GM21723 (cell line): ENCODE measurements at regions not wholly inside any gene's neighbourhood (a gene's known extent, or its start where the extent isn't known, plus 50 kb on each side); places are given as distances from the start of the nearest gene placed in this dataset.

Experiments
- ATAC-seq: cut with Tn5 transposase; IDR thresholded peaks from one replicate; pipeline ENCODE4 v1.9.1; 2021; ENCODE audit warnings: mild to moderate bottlenecking, moderate library complexity; ENCODE audit not compliant: unreplicated experiment

DNA sequence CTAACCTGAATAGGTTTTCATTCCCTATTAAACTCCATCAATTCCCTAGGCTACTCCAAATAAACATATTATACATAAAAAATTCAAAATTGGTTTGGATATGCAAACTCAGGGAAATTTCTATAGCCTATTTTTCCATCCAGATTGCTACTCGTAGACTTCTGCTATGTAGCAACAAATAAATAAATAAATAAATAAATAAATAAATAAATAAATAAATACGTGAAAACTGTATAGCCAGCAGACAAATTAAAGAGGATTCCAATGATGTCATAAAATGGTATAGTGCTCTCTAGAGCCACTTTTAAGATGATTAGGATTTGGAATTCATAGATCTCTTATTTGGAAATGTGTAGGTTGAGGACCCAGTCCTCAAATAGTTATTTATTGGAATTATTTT, 1193.2 kb upstream of the NUDT12 start:
- no peak for ATAC-seq

DNA sequence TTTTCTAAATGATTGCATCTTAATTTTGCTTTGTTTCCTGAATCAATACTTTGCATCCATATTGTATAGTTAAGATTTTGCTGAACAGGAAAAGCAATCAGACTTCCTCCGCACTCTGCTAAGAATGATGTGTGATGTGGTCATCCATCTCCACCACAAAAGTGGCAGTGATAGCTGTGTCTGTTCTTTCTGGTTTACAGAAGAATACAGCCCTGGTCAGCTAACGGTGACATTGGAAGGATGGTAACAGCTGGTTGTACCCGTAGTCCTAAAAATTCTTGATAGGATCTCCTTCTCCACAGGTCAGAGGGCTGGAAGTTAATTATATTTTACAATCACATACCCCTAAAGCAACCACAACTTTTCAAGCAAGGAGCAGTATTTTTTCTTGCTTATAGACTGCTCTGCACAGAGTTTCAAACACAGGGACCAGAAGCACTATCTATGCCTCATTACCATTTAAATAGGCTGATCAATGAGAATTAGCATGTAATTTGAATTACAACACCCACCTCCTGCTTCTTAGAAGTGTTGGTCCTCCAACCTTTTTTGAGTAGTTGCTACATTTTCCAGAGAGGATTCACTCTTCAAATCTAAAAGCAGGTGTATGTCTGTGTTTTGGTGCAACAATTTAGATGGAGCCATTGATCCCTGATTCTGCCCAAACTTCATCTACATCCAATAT, 1191.9 kb upstream of the NUDT12 start:
- ATAC-seq: no peak

DNA sequence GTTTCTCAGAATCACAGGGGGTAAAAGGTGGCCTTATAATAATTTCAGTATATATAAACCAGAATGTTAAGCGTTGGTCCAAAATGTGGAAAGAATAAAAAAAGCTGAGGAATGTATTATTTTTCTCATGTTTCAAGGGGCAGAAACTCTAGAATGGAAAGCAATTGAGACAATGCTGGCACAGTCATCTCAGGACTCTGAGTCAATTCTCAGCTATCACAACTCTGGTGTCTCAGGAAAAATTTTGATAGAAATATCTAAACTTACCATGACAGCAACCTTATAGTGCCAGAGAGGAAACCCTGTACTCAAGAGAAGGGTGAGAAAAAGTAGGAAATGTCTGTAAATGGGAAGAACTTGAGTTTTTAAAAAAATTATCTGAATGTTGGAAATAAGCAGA, 1189.4 kb upstream of the NUDT12 start:
- ATAC-seq: no peak

DNA sequence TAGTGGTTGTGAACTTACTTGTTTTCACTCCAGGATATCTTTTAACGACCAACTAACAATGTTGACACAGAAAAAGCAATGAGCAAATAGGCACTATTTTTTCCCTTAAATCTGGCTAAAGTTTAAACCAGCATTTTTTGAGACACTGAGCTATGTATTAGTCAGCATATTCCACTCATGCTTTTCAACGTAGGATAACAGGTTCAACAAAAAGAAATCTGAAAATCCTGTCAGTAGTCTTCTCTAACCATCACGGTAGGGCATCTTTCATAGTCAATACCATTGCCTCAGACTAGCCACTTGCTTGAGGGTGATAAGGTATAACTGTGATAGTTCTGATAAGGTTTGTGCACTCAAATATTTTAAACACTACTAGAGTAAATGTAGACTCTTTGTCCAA, 1177.3 kb upstream of the NUDT12 start:
- ATAC-seq: no peak

DNA sequence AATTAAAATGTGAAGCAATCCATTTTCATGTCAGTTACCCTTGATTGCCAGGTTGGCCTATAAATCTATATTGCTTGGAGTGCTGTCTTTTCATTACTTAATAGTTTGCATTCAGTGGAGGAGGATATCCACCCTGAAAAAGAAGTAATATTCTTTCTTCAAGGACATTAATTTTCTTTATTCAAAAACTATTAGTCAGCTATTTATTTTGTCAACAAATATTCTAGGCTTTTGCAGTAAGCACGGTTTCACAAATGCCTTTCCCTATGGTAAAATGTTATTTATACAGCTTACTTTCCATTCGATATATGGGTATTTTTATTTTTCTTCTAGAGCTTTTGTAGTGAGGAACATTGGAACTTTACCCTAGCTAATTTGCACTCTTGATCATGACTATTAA, 1176.9 kb upstream of the NUDT12 start:
- no peak for ATAC-seq

DNA sequence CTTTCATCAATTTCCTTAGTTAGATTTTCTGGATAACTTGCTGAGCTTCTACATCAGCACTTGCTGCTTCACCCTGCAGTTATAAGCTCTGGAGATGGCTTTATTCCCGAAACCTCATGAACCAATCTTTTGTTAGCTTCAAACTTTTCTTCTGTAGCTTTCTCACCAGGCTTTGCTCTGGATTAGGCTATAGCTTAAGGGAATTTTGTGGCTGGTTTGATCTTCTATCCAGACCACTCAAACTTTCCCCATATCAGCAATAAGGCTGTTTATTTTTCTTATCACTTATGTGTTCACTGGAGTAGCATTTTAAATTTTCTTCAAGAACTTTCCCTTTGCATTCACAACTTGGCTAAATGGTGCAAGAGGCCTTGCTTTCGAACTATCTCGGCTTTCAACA, 1173.5 kb upstream of the NUDT12 start:
- no peak for ATAC-seq

DNA sequence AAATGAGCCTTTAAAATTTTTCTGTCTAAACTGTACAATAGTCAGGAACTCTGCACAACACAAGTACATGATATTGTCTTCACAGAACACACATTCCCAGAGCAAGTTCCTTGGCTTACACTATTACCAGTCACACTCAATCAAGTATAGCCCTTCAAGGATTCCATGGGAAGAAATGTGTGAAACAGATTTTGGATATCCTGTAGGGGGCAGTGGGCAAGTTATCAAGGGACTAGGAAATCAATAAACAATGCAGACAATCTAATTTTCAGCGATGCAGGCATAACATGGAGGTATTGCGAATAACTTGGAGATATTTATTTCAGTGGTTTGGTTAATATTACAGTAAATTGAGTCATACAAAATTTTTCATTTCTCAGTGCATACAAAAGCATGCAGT, 1171.5 kb upstream of the NUDT12 start:
- no peak for ATAC-seq

DNA sequence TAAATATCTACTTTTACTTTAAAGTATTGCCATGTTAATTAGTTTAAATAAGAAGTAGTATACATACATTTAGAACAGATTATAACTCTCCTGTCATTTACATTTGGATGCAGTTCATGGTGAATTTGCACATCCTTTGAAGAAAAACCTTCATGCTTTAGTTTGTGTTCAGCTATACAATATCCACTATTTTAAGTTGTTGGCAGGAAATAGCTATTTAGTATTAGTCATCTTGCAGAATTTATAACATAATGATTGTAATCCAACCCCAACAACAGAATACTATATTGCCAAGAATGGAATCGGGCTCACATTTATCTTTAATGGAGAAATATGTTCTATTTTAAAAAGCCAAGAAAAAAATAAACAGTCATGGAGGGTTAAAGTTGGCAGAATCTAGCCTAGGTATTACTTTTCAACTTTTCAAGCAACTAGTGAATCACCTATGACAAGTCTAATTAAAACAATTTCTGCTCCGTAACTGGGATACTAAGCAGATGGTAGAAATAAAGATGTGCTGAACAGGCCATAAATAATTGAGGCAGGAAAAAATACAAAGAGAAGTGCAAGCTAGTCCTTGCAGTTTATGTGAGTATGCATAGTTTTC, 1170.6 kb upstream of the NUDT12 start:
- no peak for ATAC-seq

DNA sequence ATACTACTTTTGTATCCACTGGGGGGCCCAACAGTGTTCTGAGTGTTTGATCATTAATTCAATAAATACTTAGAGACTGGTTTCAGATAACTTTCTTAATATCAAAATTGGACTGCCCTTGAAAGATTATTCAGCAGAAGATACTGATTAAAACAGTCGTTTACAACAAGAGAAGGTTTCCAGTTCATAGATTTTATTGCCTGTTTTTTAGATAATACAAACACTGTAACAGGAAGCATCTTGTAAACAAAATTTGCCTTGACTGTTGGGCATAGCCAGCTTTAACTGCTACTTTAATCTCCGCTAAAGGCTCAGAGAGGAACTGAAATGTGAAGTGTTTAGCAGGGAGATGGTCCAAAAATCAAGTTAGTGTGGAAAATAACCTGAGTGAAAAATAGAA, 1168.7 kb upstream of the NUDT12 start:
- no peak for ATAC-seq

DNA sequence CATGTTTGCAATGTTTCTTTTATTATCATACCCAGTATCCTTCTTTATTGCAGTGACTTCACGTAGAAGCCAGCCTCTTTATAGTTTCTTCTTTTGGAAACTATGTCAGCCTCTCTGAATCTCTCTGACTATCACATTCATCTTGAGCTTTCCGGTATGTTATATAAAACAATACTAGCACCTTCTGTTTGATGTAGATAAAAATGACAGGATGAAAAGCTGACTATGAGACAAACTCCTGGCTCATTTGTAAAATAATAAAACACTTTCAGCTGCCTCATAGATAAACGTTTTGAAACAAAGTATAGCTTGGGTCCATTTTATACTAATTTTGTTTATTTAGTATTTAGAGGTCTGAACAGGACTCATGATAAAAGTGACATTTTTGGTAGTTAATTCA, 1145.4 kb upstream of the NUDT12 start:
- no peak for ATAC-seq

DNA sequence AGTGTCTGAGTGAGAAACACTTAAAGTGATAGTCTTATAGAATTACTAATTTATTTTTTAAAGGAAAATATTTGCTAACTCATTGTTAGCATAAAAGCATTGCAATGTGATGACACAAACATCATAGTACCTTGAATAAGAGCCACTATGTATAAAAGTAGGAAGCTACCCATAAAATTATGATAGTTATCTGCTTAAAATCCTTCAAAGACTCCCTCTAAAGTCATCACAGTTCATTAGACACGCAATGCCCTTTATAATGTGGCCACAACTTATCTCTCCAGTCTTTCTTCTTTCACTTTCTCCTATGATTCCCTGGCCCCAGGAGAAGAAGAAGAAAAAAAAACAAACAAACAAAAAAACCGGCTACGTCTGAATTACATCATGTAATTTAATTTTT, 1144.0 kb upstream of the NUDT12 start:
- ATAC-seq: no peak

DNA sequence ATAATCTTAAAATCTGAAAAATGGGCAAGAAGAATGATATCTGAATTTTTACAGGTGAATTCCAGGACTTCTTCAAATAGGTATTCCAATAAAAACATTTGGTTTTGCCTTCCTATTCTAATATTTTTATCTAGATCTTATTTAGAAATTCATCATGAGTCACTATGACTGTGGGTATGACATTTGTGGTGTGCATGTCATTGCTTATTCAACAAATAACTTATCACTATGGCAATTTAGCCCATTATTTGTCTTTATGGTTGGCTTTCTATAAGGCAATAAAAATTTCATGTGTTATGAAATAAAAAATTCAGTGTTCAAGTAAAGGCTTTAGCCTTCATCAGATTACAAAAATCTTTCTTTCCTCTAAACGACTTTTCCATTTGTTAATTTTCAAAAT, 1139.6 kb upstream of the NUDT12 start:
- no peak for ATAC-seq

DNA sequence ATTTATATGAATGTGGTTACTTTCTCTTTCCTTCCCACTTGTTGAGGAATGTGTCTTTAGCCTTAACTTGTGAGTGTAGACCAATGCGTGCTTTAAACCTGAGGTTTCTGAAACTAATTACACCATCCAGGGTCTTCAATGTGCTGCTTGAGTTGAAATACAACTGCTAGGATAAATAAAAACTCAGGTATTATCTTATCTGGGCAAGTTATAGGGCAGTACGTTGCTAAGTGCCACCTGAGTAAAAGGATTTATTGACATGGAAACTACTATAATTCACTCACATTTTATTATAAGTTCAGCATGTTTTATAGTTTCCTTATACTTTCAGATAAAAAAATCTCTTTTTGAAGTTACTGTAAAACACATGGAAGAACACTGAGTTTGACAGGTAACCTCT, 1136.8 kb upstream of the NUDT12 start:
- no peak for ATAC-seq

DNA sequence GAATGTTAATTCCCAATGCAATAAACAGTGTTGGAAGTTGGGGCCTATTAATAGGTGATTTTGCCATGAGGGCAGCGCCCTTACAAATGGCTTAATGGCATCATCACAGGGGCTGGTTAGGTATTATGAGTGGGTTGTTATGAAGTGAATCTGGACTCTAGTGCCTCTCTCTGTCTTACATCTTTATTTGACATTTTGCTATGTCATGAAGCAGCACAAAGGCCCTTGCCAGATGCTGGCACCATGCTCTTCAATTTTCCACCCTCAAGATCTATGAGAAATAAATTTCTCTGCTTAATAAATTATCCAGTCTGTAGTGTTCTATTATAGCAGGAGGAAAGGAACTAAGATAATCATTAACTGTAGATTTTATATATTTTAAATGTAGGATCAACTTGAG, 1098.7 kb upstream of the NUDT12 start:
- no peak for ATAC-seq

DNA sequence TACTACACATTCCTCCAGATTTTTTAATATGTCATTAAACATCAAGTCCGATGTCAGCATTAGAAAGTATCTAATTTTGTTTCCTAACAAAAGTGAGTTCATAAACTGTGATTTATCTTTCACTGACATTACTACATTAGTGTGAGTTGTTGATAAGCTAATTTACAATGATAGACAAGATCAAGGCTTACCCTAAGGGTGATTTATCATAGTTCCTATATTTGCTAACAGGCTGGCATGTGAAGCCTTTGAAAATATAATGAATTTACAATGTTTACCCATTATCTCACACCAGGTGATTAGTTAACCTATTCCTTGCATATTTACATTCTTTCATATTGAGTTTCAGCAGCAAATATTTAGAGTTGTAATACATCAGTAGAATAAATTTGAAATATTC, 1096.9 kb upstream of the NUDT12 start:
- ATAC-seq: no peak

DNA sequence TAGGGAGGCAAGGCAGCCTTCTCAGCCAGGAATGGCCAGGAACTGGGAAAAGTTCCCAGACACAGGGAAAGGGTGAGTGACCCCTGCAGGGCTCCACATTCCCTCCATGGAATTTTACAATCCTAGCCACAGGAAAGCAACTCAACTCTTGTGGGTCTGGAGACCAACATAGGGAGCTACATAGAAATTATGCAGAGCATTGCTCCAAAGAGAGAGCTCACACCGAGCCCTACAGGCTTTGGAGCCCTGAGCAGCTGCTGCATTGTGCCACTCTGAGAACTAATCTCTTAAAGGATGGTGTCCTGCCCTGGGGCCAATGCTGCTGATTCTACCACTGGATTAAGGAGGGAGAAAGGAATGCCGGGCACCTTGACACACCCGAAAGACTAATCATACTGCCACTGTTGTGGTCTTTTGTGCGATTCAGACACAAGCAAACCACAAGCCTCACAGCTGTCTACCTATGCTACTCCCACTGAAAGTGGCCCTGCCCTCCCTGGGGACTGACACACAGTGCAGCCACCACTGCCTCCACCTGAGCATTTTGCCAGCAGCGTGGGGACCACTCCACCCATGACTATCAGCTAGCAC, 1089.8 kb upstream of the NUDT12 start:
- ATAC-seq: no peak

DNA sequence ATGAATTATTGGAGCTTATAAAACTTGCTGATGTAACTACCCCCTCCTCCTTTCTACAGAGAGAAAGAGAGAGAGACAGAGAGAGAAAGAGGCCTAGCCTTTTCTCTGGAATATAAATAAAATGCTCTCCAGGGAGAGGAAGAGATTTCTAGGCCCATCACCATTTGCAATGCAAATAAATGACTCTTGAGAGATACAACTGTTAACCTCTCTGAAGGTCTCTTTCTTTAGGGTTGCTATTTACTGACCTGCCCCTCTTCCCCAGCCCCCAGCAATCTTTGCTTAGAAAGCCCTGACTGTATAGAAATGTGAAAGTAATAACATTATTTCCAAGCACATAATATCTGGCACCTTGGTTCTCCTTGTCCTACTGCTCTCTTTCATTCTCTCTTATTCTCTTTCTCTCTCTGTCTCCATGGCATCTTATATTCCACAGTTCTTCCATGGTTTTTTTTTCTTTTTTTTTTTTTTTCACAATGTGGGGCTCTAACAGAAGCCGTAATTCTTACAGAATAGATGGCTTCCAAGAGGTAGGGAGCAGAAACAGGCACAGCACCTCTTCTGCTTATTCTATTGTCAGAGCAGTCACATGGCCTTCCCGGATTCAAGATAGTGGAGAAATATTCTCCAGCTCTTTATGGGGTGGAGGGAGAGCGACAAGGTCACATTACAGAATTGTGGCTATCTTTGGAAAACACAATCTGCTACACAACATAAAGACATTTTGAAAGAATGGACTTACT, 1087.9 kb upstream of the NUDT12 start:
- ATAC-seq: no peak

DNA sequence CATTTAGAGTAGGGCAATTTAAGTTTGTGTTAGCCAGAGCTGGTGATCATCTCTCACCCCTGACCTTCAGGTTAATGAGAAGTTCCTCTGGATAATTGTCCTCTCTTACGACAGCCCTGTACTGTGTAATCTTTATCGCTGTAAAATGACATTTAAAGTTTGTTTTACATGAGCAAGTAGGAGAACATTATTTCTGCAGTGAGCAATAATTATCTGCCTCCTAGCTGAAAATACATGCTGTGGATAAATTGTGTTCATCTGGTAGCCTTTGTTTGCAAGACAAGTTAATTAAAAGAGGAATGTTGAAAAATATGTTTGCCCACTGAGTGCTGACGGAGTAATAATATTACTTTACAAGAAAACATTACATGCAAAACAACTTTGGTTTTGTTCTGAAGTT, 1083.8 kb upstream of the NUDT12 start:
- no peak for ATAC-seq

DNA sequence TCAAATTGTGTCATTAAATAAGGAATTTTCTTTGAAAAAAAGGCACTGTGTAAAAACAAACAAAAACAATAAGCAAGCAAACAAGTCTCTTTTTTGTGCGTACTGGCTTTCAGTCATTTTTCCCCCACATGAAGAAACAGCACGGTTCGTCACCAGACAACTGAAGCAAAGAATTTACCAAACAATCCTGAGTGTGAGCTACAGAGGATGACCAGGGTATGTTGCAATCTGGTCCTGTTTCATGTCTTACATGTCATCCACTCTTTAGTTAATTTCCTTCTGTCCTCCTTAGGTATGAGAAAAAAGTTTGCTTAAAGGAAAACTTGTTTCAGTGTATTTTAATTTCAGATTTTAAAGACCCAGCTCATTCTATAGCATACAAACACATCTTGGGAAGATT, 1080.7 kb upstream of the NUDT12 start:
- ATAC-seq: no peak

DNA sequence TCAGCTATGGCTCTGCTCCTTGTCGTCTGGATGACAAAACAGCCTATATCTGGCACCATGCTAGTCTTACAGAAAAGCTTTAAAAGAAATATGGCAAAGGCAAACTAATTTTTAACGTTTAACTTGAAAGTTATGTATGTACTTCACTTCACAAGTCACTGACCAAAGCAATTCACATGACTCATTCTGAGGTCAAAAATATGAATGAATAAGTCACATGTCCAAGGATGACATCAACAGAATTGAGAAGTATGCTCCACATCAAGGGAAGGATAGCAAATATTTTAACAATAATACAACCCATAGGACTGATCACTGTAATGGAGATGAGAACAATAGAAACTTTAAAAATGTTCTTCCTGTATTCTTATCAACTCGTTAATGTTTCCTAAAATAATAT, 1072.6 kb upstream of the NUDT12 start:
- no peak for ATAC-seq

DNA sequence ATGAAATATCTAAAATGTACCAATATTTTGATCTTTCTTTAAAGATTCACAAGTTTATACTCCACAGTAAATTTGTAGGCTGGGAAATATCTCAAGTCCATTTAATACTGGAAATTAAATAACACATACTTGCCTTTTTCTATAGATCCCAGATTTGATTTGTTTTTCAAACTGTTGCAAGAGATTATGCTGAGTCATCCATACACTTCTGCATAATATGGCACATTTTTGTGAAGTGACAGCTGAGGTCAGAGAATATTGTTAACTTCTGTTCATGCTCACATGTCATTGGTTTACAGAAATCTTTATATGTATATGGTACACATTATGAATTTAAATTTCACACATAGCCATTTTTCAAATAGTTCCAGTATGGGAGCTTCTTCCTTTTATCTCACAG, 1066.3 kb upstream of the NUDT12 start:
- ATAC-seq: no peak

DNA sequence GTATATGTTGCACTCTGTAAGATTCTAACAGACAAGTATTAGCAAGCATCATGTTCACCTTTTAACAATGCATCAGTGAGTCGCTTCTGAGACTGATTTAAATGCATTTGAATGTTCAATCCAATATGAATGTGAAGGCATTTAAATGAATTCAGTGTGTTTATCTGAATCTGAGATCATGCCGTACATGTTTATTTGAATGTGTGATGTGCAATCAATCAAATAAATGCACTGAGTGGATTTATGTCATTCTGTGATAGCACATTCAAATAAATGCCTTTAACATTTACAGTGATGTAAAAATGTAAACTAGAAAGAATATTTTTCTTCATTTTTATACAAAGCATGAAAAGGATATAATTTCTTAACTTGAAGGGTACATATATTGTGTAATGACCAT, 1063.5 kb upstream of the NUDT12 start:
- no peak for ATAC-seq
